ENCODE measurements at regions not wholly inside any gene's neighbourhood (a gene's known extent, or its start where the extent isn't known, plus 50 kb on each side); places are given as distances from the start of the nearest gene placed in this dataset.
"Not testable (repeated sequence)": the region's sequence is repeated elsewhere in the genome, so short reads cannot be mapped to it uniquely, and the experiment has no call there.

- TF ChIP-seq CTCF (IDR thresholded peaks at IDR 0.05; ENCODE audit: control extremely low read depth, extremely low read depth, low read depth, missing control alignments): no peak
- POLR2A ChIA-PET: no interaction called here
- DNase-seq (ENCODE audit: extremely low spot score): no peak
- CTCF ChIA-PET: no interaction called here
These were observed 91.7 kb upstream of the YWHAQ start for GRCh38 chr2:9722451-9722850.

GRCh38 chr2:9724565-9724964, 93.8 kb upstream of the YWHAQ start:
- no peak for DNase-seq (ENCODE audit: extremely low spot score)
- ChIA-PET CTCF (interaction anchor here (0.9 to 1.7 kb wide), 4 partner anchors 9 to 25 kb away, joined by 3 to 4 read pairs (median 4); no protein-coding TSS in a partner anchor), POLR2A (no interaction called here)
- TF ChIP-seq CTCF (IDR thresholded peaks at IDR 0.05; ENCODE audit: control extremely low read depth, extremely low read depth, low read depth, missing control alignments): no peak

GRCh38 chr2:9725106-9725505, 94.3 kb upstream of the YWHAQ start:
- no peak for TF ChIP-seq CTCF (IDR thresholded peaks at IDR 0.05; ENCODE audit: control extremely low read depth, extremely low read depth, low read depth, missing control alignments)
- ChIA-PET POLR2A (no interaction called here), CTCF (interaction anchor here (0.9 to 1.7 kb wide), 4 partner anchors 9 to 26 kb away, joined by 3 to 4 read pairs (median 4); no protein-coding TSS in a partner anchor)
- no peak for DNase-seq (ENCODE audit: extremely low spot score)

- DNase-seq (ENCODE audit: extremely low spot score); CTCF ChIA-PET; POLR2A ChIA-PET: not testable (repeated sequence)
These were observed 95.2 kb upstream of the YWHAQ start for GRCh38 chr2:9726016-9726415.

- CTCF ChIA-PET: interaction anchor here (1.1 kb wide), 1 partner anchor 16 kb away, joined by 3 read pairs; no protein-coding TSS in a partner anchor
- DNase-seq (ENCODE audit: extremely low spot score); POLR2A ChIA-PET: not testable (repeated sequence)
These were observed 99.7 kb upstream of the YWHAQ start for GRCh38 chr2:9730523-9730922.

- DNase-seq (ENCODE audit: extremely low spot score): no peak
- ChIA-PET CTCF (interaction anchor here (1.6 kb wide), 1 partner anchor 19 kb away, joined by 7 read pairs; no protein-coding TSS in a partner anchor), POLR2A (no interaction called here)
- no peak for TF ChIP-seq CTCF (IDR thresholded peaks at IDR 0.05; ENCODE audit: control extremely low read depth, extremely low read depth, low read depth, missing control alignments)
These were observed 102.0 kb upstream of the YWHAQ start for GRCh38 chr2:9732824-9733223.

GRCh38 chr2:9734308-9734707, 103.5 kb upstream of the YWHAQ start:
- ChIA-PET CTCF (interaction anchor here (1.0 kb wide), 1 partner anchor 10 kb away, joined by 3 read pairs; no protein-coding TSS in a partner anchor), POLR2A (no interaction called here)
- no peak for TF ChIP-seq CTCF (IDR thresholded peaks at IDR 0.05; ENCODE audit: control extremely low read depth, extremely low read depth, low read depth, missing control alignments)
- DNase-seq (ENCODE audit: extremely low spot score): no peak

- ChIA-PET CTCF (interaction anchor here (0.9 to 1.6 kb wide), 2 partner anchors 88 to 196 kb away, joined by 3 read pairs; no protein-coding TSS in a partner anchor), POLR2A (no interaction called here)
- no peak for TF ChIP-seq CTCF (IDR thresholded peaks at IDR 0.05; ENCODE audit: control extremely low read depth, extremely low read depth, low read depth, missing control alignments)
- no peak for DNase-seq (ENCODE audit: extremely low spot score)
These were observed 104.5 kb upstream of the YWHAQ start for GRCh38 chr2:9735335-9735734.
